Neural progenitor cell (in vitro differentiated cells): ENCODE measurements at regions not wholly inside any gene's neighbourhood (a gene's known extent, or its start where the extent isn't known, plus 50 kb on each side); places are given as distances from the start of the nearest gene placed in this dataset.

Experiments
- DNase-seq: peaks from one replicate; pipeline ENCODE4 v3.0.0-alpha.2; 2016; ENCODE audit warnings: low spot score
- H2AFZ ChIP-seq: fragments of 200-600 bp; sonication (generic); replicated peaks from 2 replicates; pipeline ENCODE4 v1.6.1; 2016; ENCODE audit warnings: antibody characterized with exemption
- H3F3A ChIP-seq: fragments of 200-600 bp; sonication (generic); 2 replicates; pipeline ENCODE4 v1.6.1; 2016; ENCODE audit warnings: antibody characterized with exemption, low read depth
- H3K27ac ChIP-seq: fragments of 200-600 bp; sonication (generic); 2 replicates; pipeline ENCODE4 v1.5.1; 2016; ENCODE audit warnings: mild to moderate bottlenecking
- H3K27me3 ChIP-seq: fragments of 200-600 bp; sonication (generic); 2 replicates; pipeline ENCODE4 v1.6.1; 2016; ENCODE audit warnings: mild to moderate bottlenecking, moderate library complexity
- H3K36me3 ChIP-seq: fragments of 200-600 bp; sonication (generic); 2 replicates; pipeline ENCODE4 v1.5.1; 2016
- H3K4me1 ChIP-seq: fragments of 200-600 bp; sonication (generic); 2 replicates; pipeline ENCODE4 v1.6.1; 2016; ENCODE audit warnings: mixed run types
- H3K4me2 ChIP-seq: fragments of 200-600 bp; sonication (generic); 2 replicates; pipeline ENCODE4 v1.6.1; 2016
- H3K4me3 ChIP-seq: fragments of 200-600 bp; sonication (generic); 2 replicates; pipeline ENCODE4 v1.5.1; 2016
- H3K79me2 ChIP-seq: fragments of 200-600 bp; sonication (generic); 2 replicates; pipeline ENCODE4 v1.6.1; 2016; ENCODE audit warnings: low read depth
- H3K9ac ChIP-seq: fragments of 200-600 bp; sonication (generic); 2 replicates; pipeline ENCODE4 v1.6.1; 2016
- H3K9me3 ChIP-seq: fragments of 200-600 bp; sonication (generic); 2 replicates; pipeline ENCODE4 v1.5.1; 2016; ENCODE audit warnings: low read depth
- H4K20me1 ChIP-seq: fragments of 200-600 bp; sonication (generic); 2 replicates; pipeline ENCODE4 v1.6.1; 2016; ENCODE audit warnings: low read depth
- H3K27ac Mint-ChIP-seq: 3 replicates; pipeline ENCODE4 v1.8.0; 2021; ENCODE audit warnings: mixed read lengths
- H3K27me3 Mint-ChIP-seq: 2 replicates; pipeline ENCODE4 v1.8.0; 2022; ENCODE audit warnings: low read depth, mild to moderate bottlenecking, inconsistent platforms, moderate library complexity, mixed read lengths; ENCODE audit not compliant: insufficient read depth
- H3K36me3 Mint-ChIP-seq: 3 replicates; pipeline ENCODE4 v1.8.0; 2021; ENCODE audit warnings: mixed read lengths
- H3K4me1 Mint-ChIP-seq: 3 replicates; pipeline ENCODE4 v1.8.0; 2021; ENCODE audit warnings: mixed read lengths
- H3K4me3 Mint-ChIP-seq: 3 replicates; pipeline ENCODE4 v1.8.0; 2021; ENCODE audit warnings: mild to moderate bottlenecking, moderate library complexity, mixed read lengths
- H3K9me3 Mint-ChIP-seq: 3 replicates; pipeline ENCODE4 v1.8.0; 2020; ENCODE audit warnings: mixed read lengths
- CTCF ChIP-seq: fragments of 200-600 bp; sonication (generic); IDR thresholded peaks from 2 replicates; pipeline ENCODE4 v1.5.1; 2017; ENCODE audit warnings: antibody characterized with exemption, mild to moderate bottlenecking
- EZH2 ChIP-seq: fragments of 200-600 bp; sonication (generic); IDR thresholded peaks from 2 replicates; pipeline ENCODE4 v1.6.1; 2017; ENCODE audit warnings: antibody characterized with exemption, mild to moderate bottlenecking, moderate library complexity
- EZH2phosphoT487 ChIP-seq: fragments of 200-600 bp; sonication (generic); IDR thresholded peaks from 2 replicates; pipeline ENCODE4 v1.6.1; 2017; ENCODE audit warnings: antibody characterized with exemption

GRCh38 chr7:131117439-131117838, 210.2 kb upstream of the MKLN1 start:
- Mint-ChIP-seq H3K36me3 (no peaks in the 10 kb centered on the region), H3K4me3 (no peak overlapping the region), H3K27ac (no peak overlapping the region), H3K4me1 (peaks cover 3% of the 10 kb centered on the region), H3K27me3 (peaks cover 8% of the 10 kb centered on the region), H3K9me3 (peaks cover 27% of the 10 kb centered on the region)
- H3K79me2 ChIP-seq = no peaks in the 10 kb centered on the region
- TF ChIP-seq EZH2phosphoT487 = no peak
- TF ChIP-seq CTCF = no peak
- no peak for TF ChIP-seq EZH2
- H3K36me3 ChIP-seq = no peaks in the 10 kb centered on the region
- no peaks in the 10 kb centered on the region for H3K9me3 ChIP-seq
- H3F3A ChIP-seq = no peaks in the 10 kb centered on the region
- H4K20me1 ChIP-seq = no peaks in the 10 kb centered on the region
- H3K27me3 ChIP-seq = no peaks in the 10 kb centered on the region
- DNase-seq = no peak
- no peak overlapping the region for H3K4me3 ChIP-seq
- H3K9ac ChIP-seq = no peak overlapping the region
- no peaks in the 10 kb centered on the region for H3K4me1 ChIP-seq
- H2AFZ ChIP-seq = no peak overlapping the region
- no peak overlapping the region for H3K27ac ChIP-seq
- no peak overlapping the region for H3K4me2 ChIP-seq

GRCh38 chr7:131119381-131119780, 208.3 kb upstream of the MKLN1 start:
- H3K9me3 Mint-ChIP-seq = peaks cover 27% of the 10 kb centered on the region
- Histone ChIP-seq H3K79me2 (no peaks in the 10 kb centered on the region), H2AFZ (no peak overlapping the region), H3K9me3 (no peaks in the 10 kb centered on the region), H3K27me3 (no peaks in the 10 kb centered on the region), H3K36me3 (no peaks in the 10 kb centered on the region), H3K4me3 (no peak overlapping the region), H3F3A (no peaks in the 10 kb centered on the region), H3K27ac (no peak overlapping the region), H4K20me1 (no peaks in the 10 kb centered on the region), H3K4me2 (no peak overlapping the region), H3K9ac (no peak overlapping the region), H3K4me1 (no peaks in the 10 kb centered on the region)
- H3K4me1 Mint-ChIP-seq = peaks cover 3% of the 10 kb centered on the region
- DNase-seq = no peak
- H3K4me3 Mint-ChIP-seq = no peak overlapping the region
- TF ChIP-seq CTCF (no peak), EZH2 (no peak), EZH2phosphoT487 (no peak)
- no peaks in the 10 kb centered on the region for H3K36me3 Mint-ChIP-seq
- no peak overlapping the region for H3K27ac Mint-ChIP-seq
- H3K27me3 Mint-ChIP-seq = peaks cover 5% of the 10 kb centered on the region

DNA sequence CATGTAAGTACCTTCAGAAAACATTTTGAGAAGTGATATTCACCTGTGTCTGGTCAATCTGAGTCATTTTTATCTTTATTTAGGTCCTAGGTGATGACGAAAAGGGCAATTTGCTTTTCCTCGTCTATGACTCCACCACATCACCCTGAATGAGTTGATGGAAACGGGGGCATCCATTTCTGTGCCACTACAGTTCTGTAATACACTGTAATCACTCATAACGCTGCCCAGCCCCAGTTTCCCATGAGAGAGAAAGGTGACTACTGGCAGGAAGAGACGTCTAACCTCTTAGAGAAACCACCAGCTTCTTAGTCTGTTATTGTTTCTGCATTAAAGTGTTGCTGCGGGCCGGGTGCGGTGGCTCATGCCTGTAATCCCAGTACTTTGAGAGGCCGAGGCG, 205.3 kb upstream of the MKLN1 start:
- Histone ChIP-seq H3F3A (no peaks in the 10 kb centered on the region), H3K4me1 (no peaks in the 10 kb centered on the region), H3K36me3 (no peaks in the 10 kb centered on the region), H3K9ac (no peak overlapping the region), H3K79me2 (no peaks in the 10 kb centered on the region), H4K20me1 (no peaks in the 10 kb centered on the region), H3K27ac (no peak overlapping the region), H3K4me3 (no peak overlapping the region), H3K4me2 (no peak overlapping the region), H2AFZ (no peak overlapping the region), H3K9me3 (no peaks in the 10 kb centered on the region), H3K27me3 (no peaks in the 10 kb centered on the region)
- TF ChIP-seq EZH2 (no peak), EZH2phosphoT487 (no peak), CTCF (no peak)
- Mint-ChIP-seq H3K27ac (no peak overlapping the region), H3K4me1 (peaks cover 3% of the 10 kb centered on the region), H3K27me3 (peaks cover 11% of the 10 kb centered on the region), H3K4me3 (no peak overlapping the region), H3K9me3 (peaks cover 27% of the 10 kb centered on the region), H3K36me3 (no peaks in the 10 kb centered on the region)
- DNase-seq = no peak
